CD8-positive, alpha-beta memory T cell (primary cell): ENCODE measurements at regions not wholly inside any gene's neighbourhood (a gene's known extent, or its start where the extent isn't known, plus 50 kb on each side); places are given as distances from the start of the nearest gene placed in this dataset.

ENCODE experiments used
- CTCF ChIA-PET: fragments of 350-600 bp; sonication (Branson Sonifier 250); formaldehyde crosslinking; loops from one replicate; lab custom pipeline; 2021; ENCODE audit warnings: antibody characterized with exemption; lab: Charles Lee
- POLR2A ChIA-PET: fragments of 350-600 bp; sonication (Branson Sonifier 250); formaldehyde crosslinking; loops from one replicate; lab custom pipeline; 2021; ENCODE audit warnings: antibody characterized with exemption; lab: Charles Lee
- DNase-seq, 5 donors: peaks; one replicate each; pipeline versions ENCODE4 v3.0.0 to v3.0.0-alpha.2; 2020 to 2022; ENCODE audit warnings: mixed read lengths in 1 of 5
- H3K27ac ChIP-seq: one replicate; pipeline ENCODE4 v1.7.0; 2013; ENCODE audit warnings: low read depth, mild to moderate bottlenecking, low read length, moderate library complexity
- H3K27me3 ChIP-seq: 2 replicates; pipeline ENCODE4 v1.7.0; 2013; ENCODE audit warnings: low read length, mild to moderate bottlenecking; ENCODE audit not compliant: insufficient read depth, poor library complexity, severe bottlenecking
- H3K36me3 ChIP-seq: 2 replicates; pipeline ENCODE4 v1.7.0; 2013; ENCODE audit warnings: mild to moderate bottlenecking, low read length, moderate library complexity; ENCODE audit not compliant: insufficient read depth
- H3K4me1 ChIP-seq: 2 replicates; pipeline ENCODE4 v1.7.0; 2013; ENCODE audit warnings: mild to moderate bottlenecking, low read length, moderate library complexity; ENCODE audit not compliant: insufficient read depth
- H3K4me3 ChIP-seq: 2 replicates; pipeline ENCODE4 v1.7.0; 2013; ENCODE audit warnings: mild to moderate bottlenecking, low read length
- H3K9me3 ChIP-seq: 2 replicates; pipeline ENCODE4 v1.7.0; 2013; ENCODE audit warnings: mild to moderate bottlenecking, low read length
- H3K27ac Mint-ChIP-seq, 8 donors: one replicate each; pipeline ENCODE4 v1.8.0; 2020 to 2021; ENCODE audit warnings: mixed read lengths in 8 of 8, mild to moderate bottlenecking in 6 of 8, inconsistent platforms in 3 of 8, moderate library complexity in 3 of 8
- H3K27me3 Mint-ChIP-seq, 2 donors: one replicate each; pipeline ENCODE4 v1.8.0; 2020 to 2021; ENCODE audit warnings: mixed read lengths in 2 of 2, mild to moderate bottlenecking in 1 of 2, moderate library complexity in 1 of 2
- H3K36me3 Mint-ChIP-seq, 3 donors: one replicate each; pipeline ENCODE4 v1.8.0; 2020 to 2021; ENCODE audit warnings: mixed read lengths in 3 of 3, inconsistent platforms in 1 of 3, mild to moderate bottlenecking in 1 of 3
- H3K4me1 Mint-ChIP-seq, 3 donors: one replicate each; pipeline ENCODE4 v1.8.0; 2020 to 2021; ENCODE audit warnings: mixed read lengths in 3 of 3, inconsistent platforms in 1 of 3, mild to moderate bottlenecking in 1 of 3
- H3K4me3 Mint-ChIP-seq, 7 donors: one replicate each; pipeline ENCODE4 v1.8.0; 2020 to 2021; ENCODE audit warnings: mixed read lengths in 7 of 7, mild to moderate bottlenecking in 6 of 7, moderate library complexity in 4 of 7, inconsistent platforms in 2 of 7
- H3K9me3 Mint-ChIP-seq, 5 donors: one replicate each; pipeline ENCODE4 v1.8.0; 2020 to 2022; ENCODE audit warnings: mixed read lengths in 5 of 5, mild to moderate bottlenecking in 3 of 5, moderate library complexity in 2 of 5, inconsistent platforms in 1 of 5

DNA sequence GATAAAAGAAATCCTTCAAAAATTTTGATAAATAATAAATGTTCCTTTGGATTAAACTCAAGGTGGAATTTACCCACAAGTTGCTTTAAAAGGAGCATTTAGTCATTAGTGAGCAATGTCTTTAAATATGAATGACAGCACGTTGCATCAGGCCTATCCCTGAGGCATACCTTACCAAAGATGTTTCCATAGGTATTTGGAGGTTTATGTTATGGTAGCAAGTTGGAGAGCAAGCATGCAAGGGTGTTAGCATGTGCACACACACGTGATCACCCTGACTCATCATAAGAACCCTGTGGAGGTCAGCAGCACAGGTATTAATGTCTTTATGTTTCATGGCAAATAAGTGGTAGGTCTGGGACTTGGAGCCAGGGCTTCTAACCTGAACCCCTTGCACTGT, 159.9 kb downstream of the ACTR3 start:
- peaks cover 22 to 54% of the 10 kb centered on the region in 2 donors for H3K27me3 Mint-ChIP-seq
- H3K4me3 ChIP-seq, result no peak overlapping the region
- H3K27ac ChIP-seq, result no peak overlapping the region
- H3K36me3 ChIP-seq, result no peaks in the 10 kb centered on the region
- ChIA-PET POLR2A (no interaction called here), CTCF (no interaction called here)
- no peaks in the 10 kb centered on the region for H3K27me3 ChIP-seq
- H3K4me3 Mint-ChIP-seq, result no peak overlapping the region
- H3K4me1 ChIP-seq, result no peaks in the 10 kb centered on the region
- no peaks in the 10 kb centered on the region for H3K36me3 Mint-ChIP-seq
- DNase-seq, result no peak
- H3K27ac Mint-ChIP-seq, result no peak overlapping the region
- H3K4me1 Mint-ChIP-seq, result no peaks in the 10 kb centered on the region
- H3K9me3 ChIP-seq, result no peaks in the 10 kb centered on the region
- peaks cover 0 to 3% (median 0%) of the 10 kb centered on the region in 5 donors for H3K9me3 Mint-ChIP-seq

DNA sequence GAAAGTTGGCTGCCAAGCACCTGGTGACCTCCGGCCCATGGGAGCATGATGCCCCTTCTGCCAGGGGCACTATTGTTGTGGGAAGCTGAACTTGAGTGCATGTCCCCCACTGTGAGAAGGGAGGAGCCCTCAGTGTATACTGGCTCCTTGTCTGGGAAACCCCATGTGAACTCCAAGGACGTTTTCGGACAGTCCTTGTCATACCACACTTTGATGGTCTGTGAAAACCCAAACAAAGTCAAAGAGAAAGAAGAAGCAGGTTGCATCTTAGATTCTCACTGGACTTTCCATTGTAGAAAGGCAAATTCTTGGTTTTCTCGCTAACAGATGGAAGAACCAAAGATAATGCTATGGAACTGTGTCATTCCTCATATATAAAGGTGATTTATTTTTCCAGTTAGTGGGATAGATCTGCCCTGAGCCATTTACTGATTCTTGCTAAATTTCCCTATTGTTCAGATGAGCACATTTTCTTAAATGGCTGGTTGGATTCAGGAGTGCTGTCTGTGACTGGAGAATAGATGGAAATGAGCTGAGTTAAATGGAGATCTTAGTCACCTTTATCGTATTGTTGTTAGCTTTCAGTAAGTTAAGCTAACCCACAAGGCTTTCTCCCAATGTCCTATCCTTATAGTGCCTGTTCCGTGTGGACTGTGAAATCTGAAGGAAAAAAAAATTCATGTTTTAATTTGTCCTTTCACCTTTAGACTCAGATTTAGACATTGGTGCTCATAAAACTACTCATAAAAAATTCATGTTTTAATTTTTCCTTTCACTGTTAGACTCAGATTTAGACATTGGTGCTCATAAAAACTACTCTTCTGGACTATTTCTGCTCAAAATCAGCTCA, 166.6 kb downstream of the ACTR3 start:
- Mint-ChIP-seq H3K4me3 (no peak overlapping the region), H3K27ac (no peak overlapping the region), H3K27me3 (peaks cover 9 to 53% of the 10 kb centered on the region in 2 donors), H3K4me1 (no peaks in the 10 kb centered on the region), H3K36me3 (no peaks in the 10 kb centered on the region), H3K9me3 (no peaks in the 10 kb centered on the region)
- Histone ChIP-seq H3K27me3 (no peaks in the 10 kb centered on the region), H3K36me3 (no peaks in the 10 kb centered on the region), H3K4me3 (no peak overlapping the region), H3K9me3 (no peaks in the 10 kb centered on the region), H3K27ac (no peak overlapping the region), H3K4me1 (no peaks in the 10 kb centered on the region)
- ChIA-PET POLR2A (no interaction called here), CTCF (no interaction called here)
- DNase-seq, result no peak

DNA sequence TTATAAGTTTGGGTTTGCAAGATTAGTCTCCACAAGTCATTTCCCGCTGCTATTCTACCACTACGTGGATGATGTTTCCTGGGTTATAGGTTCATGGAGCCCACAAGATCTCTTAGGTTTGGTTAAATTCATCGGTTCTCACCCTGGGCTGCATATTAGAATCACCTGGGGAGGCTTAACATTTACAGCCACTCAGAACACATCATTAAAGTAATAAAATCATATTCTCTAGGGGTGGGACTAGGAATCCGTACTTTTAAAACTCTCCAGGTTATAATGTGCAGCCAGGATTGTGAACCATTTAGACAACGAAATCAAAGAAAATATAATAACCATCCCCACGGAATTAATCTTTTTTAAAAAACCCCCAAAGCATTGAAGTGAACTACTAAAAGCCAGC, 167.7 kb downstream of the ACTR3 start:
- Histone ChIP-seq H3K9me3 (no peaks in the 10 kb centered on the region), H3K27ac (no peak overlapping the region), H3K36me3 (no peaks in the 10 kb centered on the region), H3K27me3 (no peaks in the 10 kb centered on the region), H3K4me3 (no peak overlapping the region), H3K4me1 (no peaks in the 10 kb centered on the region)
- Mint-ChIP-seq H3K4me3 (no peak overlapping the region), H3K36me3 (no peaks in the 10 kb centered on the region), H3K27me3 (peaks cover 7 to 46% of the 10 kb centered on the region in 2 donors), H3K9me3 (no peaks in the 10 kb centered on the region), H3K4me1 (no peaks in the 10 kb centered on the region), H3K27ac (no peak overlapping the region)
- ChIA-PET POLR2A (no interaction called here), CTCF (no interaction called here)
- DNase-seq, result no peak

DNA sequence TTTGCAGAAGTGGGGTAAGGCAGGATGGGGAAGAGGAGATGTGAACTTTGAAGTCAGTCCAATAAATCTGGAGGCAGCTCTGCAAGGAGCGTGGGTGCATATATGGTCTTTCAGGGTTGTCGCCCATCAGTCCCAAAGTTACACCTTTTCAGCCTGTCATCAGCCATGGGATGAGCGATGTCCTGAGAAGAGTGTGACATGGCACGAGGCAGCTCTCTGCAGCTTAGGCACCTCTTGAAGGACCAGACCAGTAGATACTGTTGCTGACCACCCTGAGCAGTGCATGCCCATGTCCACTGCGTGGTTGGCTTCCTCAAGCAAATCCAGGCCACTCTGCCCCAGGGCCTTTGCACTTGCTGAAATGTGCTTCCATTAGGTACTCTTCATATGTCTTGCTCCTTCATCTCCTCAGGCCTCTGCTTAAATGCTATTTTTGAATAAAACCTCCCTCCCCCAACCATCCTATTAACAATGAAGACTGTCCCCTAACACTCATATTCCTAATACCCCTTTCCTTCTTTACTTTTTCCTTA, 171.7 kb downstream of the ACTR3 start:
- ChIA-PET CTCF (no interaction called here), POLR2A (no interaction called here)
- H3K9me3 Mint-ChIP-seq, result no peaks in the 10 kb centered on the region
- no peaks in the 10 kb centered on the region for H3K4me1 ChIP-seq
- no peaks in the 10 kb centered on the region for H3K36me3 ChIP-seq
- no peaks in the 10 kb centered on the region for H3K36me3 Mint-ChIP-seq
- DNase-seq, result no peak
- no peaks in the 10 kb centered on the region for H3K4me1 Mint-ChIP-seq
- H3K27me3 Mint-ChIP-seq, result peaks cover 6 to 36% of the 10 kb centered on the region in 2 donors
- no peak overlapping the region for H3K4me3 ChIP-seq
- no peaks in the 10 kb centered on the region for H3K27me3 ChIP-seq
- H3K27ac ChIP-seq, result no peak overlapping the region
- no peak overlapping the region for H3K4me3 Mint-ChIP-seq
- H3K27ac Mint-ChIP-seq, result no peak overlapping the region
- H3K9me3 ChIP-seq, result no peaks in the 10 kb centered on the region

DNA sequence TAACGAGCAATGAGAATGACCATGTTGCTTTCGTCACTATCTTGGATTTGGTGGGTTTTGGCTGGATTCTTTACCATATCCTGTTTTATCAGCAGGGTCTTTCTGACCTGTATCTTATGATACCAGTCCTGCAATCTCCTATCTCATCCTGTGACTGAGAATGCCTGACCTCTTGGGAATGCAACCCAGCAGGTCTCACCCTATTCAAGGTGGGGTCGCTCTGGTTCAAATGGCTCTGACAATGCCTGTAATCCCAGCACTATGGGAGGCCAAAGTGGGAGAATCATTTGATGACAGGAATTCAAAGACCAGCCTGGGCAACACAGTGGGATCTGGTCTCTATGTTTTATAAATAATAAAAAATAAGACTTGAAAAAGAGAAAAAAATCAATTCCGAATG, 173.5 kb downstream of the ACTR3 start:
- ChIA-PET POLR2A (no interaction called here), CTCF (no interaction called here)
- no peak overlapping the region for H3K27ac Mint-ChIP-seq

DNA sequence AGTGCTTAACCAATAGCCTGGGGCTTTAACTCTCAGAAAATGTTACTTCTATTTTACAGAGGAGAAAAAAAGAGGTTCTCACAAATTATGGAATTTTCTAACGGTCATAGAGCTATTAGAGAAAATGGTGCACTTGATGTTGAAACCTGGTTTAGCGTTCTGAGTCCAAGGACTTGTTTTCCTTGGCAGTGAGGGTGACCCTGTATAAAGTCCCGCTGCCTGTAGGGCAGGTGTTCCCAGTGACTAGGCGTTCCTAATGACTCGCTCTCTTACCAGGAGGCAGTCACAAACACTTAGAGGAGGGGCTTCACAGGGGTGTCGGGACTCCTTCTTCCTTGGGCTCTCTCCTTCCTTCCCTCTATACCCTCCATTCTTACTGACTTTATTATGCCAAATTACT, 175.8 kb downstream of the ACTR3 start:
- CTCF ChIA-PET, result no interaction called here

More for the DNA sequence above, 173.5 kb downstream of the ACTR3 start:
- Mint-ChIP-seq H3K27me3 (peaks cover 9 to 36% of the 10 kb centered on the region in 2 donors), H3K4me3 (no peak overlapping the region), H3K9me3 (no peaks in the 10 kb centered on the region), H3K36me3 (no peaks in the 10 kb centered on the region), H3K4me1 (no peaks in the 10 kb centered on the region)
- Histone ChIP-seq H3K4me3 (no peak overlapping the region), H3K9me3 (no peaks in the 10 kb centered on the region), H3K27me3 (no peaks in the 10 kb centered on the region), H3K27ac (no peak overlapping the region), H3K36me3 (no peaks in the 10 kb centered on the region), H3K4me1 (no peaks in the 10 kb centered on the region)
- DNase-seq, result no peak

DNA sequence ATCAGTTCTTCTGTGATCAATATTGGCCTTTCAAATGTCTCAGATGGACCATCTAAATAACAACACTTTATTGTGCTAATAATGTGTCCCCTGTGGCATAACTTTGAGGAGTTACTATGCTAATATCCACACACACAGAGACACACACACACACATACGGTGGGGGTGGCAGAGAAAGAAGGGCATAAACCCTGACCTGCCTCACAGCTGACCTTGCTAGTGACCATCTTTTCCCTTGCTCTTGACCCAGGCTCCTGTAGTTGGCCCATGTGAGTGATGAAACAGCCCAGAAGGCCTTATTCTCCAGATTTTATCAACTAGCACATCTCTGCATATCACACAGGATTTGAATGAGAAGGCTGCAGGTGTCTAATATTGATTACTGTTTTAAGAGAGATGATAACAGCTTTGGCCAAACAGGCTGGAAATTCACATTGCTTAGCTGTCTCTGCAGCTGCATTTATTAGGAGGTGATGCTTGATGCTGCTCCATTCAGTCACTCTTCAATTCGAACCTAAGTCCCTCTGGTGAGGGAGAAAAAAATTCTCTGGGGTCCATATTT, 176.4 kb downstream of the ACTR3 start:
- POLR2A ChIA-PET, result no interaction called here
- no peak overlapping the region for H3K27ac ChIP-seq

More for the DNA sequence above, 175.8 kb downstream of the ACTR3 start:
- no peak overlapping the region for H3K27ac Mint-ChIP-seq
- Histone ChIP-seq H3K4me3 (no peak overlapping the region), H3K27ac (no peak overlapping the region), H3K27me3 (no peaks in the 10 kb centered on the region), H3K9me3 (no peaks in the 10 kb centered on the region), H3K4me1 (no peaks in the 10 kb centered on the region), H3K36me3 (no peaks in the 10 kb centered on the region)
- POLR2A ChIA-PET, result no interaction called here
- H3K9me3 Mint-ChIP-seq, result peaks cover 0 to 1% (median 0%) of the 10 kb centered on the region in 5 donors
- no peak overlapping the region for H3K4me3 Mint-ChIP-seq
- H3K4me1 Mint-ChIP-seq, result no peaks in the 10 kb centered on the region
- H3K27me3 Mint-ChIP-seq, result peaks cover 9 to 33% of the 10 kb centered on the region in 2 donors
- H3K36me3 Mint-ChIP-seq, result no peaks in the 10 kb centered on the region
- DNase-seq, result no peak

DNA sequence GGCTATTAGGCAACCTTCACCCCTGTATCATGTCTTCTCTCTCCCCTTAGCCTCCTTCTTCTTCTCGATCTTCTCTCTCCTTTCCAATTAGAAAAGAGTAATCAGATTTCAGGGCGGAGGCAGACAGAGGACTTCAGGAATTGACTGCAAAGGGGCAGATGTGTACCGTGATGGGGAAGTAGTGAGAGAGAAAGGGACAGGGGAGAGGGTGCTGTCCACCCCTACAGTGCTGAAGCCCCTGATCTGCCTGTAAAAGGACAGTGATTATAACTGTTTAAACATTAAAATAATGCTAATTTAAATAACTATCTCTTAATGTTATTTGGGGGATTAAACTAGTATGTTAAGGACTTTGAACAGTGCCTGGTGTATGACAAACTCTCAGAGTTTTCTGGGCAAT, 178.5 kb downstream of the ACTR3 start:
- Mint-ChIP-seq H3K27me3 (peaks cover 12 to 45% of the 10 kb centered on the region in 2 donors), H3K9me3 (peaks cover 0 to 2% (median 0%) of the 10 kb centered on the region in 5 donors), H3K36me3 (no peaks in the 10 kb centered on the region), H3K4me1 (no peaks in the 10 kb centered on the region), H3K4me3 (no peak overlapping the region), H3K27ac (no peak overlapping the region)
- POLR2A ChIA-PET, result no interaction called here
- no peaks in the 10 kb centered on the region for H3K4me1 ChIP-seq
- no peak overlapping the region for H3K4me3 ChIP-seq
- DNase-seq, result no peak
- no peaks in the 10 kb centered on the region for H3K27me3 ChIP-seq
- no peaks in the 10 kb centered on the region for H3K36me3 ChIP-seq
- no peaks in the 10 kb centered on the region for H3K9me3 ChIP-seq
- H3K27ac ChIP-seq, result no peak overlapping the region
- CTCF ChIA-PET, result no interaction called here

More for the DNA sequence above, 176.4 kb downstream of the ACTR3 start:
- H3K9me3 ChIP-seq, result no peaks in the 10 kb centered on the region
- DNase-seq, result no peak
- peaks cover 9 to 35% of the 10 kb centered on the region in 2 donors for H3K27me3 Mint-ChIP-seq
- no peaks in the 10 kb centered on the region for H3K36me3 Mint-ChIP-seq
- H3K27me3 ChIP-seq, result no peaks in the 10 kb centered on the region
- peaks cover 0 to 2% (median 0%) of the 10 kb centered on the region in 5 donors for H3K9me3 Mint-ChIP-seq
- no peak overlapping the region for H3K4me3 Mint-ChIP-seq
- H3K4me1 ChIP-seq, result no peaks in the 10 kb centered on the region
- H3K36me3 ChIP-seq, result no peaks in the 10 kb centered on the region
- H3K4me1 Mint-ChIP-seq, result no peaks in the 10 kb centered on the region
- CTCF ChIA-PET, result no interaction called here
- H3K27ac Mint-ChIP-seq, result no peak overlapping the region
- H3K4me3 ChIP-seq, result no peak overlapping the region
